H1 (cell line): ENCODE measurements at regions not wholly inside any gene's neighbourhood (a gene's known extent, or its start where the extent isn't known, plus 50 kb on each side); places are given as distances from the start of the nearest gene placed in this dataset.

ENCODE experiments used
- CTCF ChIA-PET: fragments of 300-600 bp; sonication (Branson Sonifier 250); formaldehyde crosslinking; loops from one replicate; lab custom pipeline; 2021; ENCODE audit not compliant: partially characterized antibody; lab: Charles Lee
- POLR2A ChIA-PET: fragments of 300-600 bp; sonication (Branson Sonifier 250); formaldehyde crosslinking; loops from one replicate; lab custom pipeline; 2021; ENCODE audit warnings: inconsistent platforms; ENCODE audit not compliant: partially characterized antibody; lab: Charles Lee
- DNase-seq, 2 experiments: peaks; one replicate each; pipeline versions ENCODE4 v3.0.0 to v3.0.0-alpha.2; 2010 to 2022; ENCODE audit warnings: low spot score in 2 of 2, low read depth in 1 of 2, mixed read lengths in 1 of 2
- FAIRE-seq: peaks from 2 replicates; lab custom pipeline; 2011; peaks lifted over from hg19 to GRCh38; lab: Jason Lieb, UNC
- H2AFZ ChIP-seq: 2 replicates; pipeline ENCODE4 v1.8.1; 2012; ENCODE audit warnings: low read length, inconsistent platforms
- H2AK5ac ChIP-seq: 2 replicates; pipeline ENCODE4 v1.6.1; 2013; ENCODE audit warnings: low read depth, low read length
- H2BK120ac ChIP-seq: replicated peaks from 2 replicates; pipeline ENCODE3; 2013; ENCODE audit warnings: low read depth, low read length, inconsistent platforms
- H2BK12ac ChIP-seq: 2 replicates; pipeline ENCODE4 v1.6.1; 2013; ENCODE audit warnings: low read depth, low read length
- H2BK15ac ChIP-seq: 2 replicates; pipeline ENCODE4 v1.6.1; 2013; ENCODE audit warnings: low read length
- H2BK20ac ChIP-seq: 2 replicates; pipeline ENCODE4 v1.6.1; 2013; ENCODE audit warnings: low read length
- H2BK5ac ChIP-seq: 2 replicates; pipeline ENCODE4 v1.6.1; 2013; ENCODE audit warnings: low read depth, low read length
- H3K14ac ChIP-seq: 2 replicates; pipeline ENCODE4 v1.6.1; 2013; ENCODE audit warnings: inconsistent platforms; ENCODE audit not compliant: insufficient read length
- H3K18ac ChIP-seq: 2 replicates; pipeline ENCODE4 v1.6.1; 2013; ENCODE audit warnings: low read length; ENCODE audit errors: extremely low read depth
- H3K23ac ChIP-seq: 2 replicates; pipeline ENCODE4 v1.6.1; 2013; ENCODE audit warnings: inconsistent platforms; ENCODE audit not compliant: insufficient read length
- H3K23me2 ChIP-seq: 2 replicates; pipeline ENCODE4 v1.6.1; 2013; ENCODE audit warnings: low read depth, low read length
- H3K27ac ChIP-seq: 2 replicates; pipeline ENCODE4 v1.6.1; 2011; ENCODE audit warnings: low read depth, low read length, inconsistent platforms
- H3K27me3 ChIP-seq, 4 experiments: replicated peaks in 1 of 4; 1 replicate in 1 of 4; 2 replicates in 3 of 4; pipeline versions ENCODE4 v1.6.1 to v1.8.1; 2011 to 2013; ENCODE audit warnings: low read length in 3 of 4, mild to moderate bottlenecking in 3 of 4, inconsistent platforms in 2 of 4, mixed read lengths in 2 of 4, moderate library complexity in 1 of 4; ENCODE audit not compliant: control insufficient read depth in 3 of 4, insufficient read depth in 3 of 4; ENCODE audit errors: extremely low read depth in 1 of 4
- H3K36me3 ChIP-seq, 4 experiments: 2 replicates each; pipeline versions ENCODE4 v1.6.1 to v1.8.1; 2011 to 2013; ENCODE audit warnings: mild to moderate bottlenecking in 4 of 4, low read length in 3 of 4, moderate library complexity in 2 of 4, control low read depth in 1 of 4, inconsistent platforms in 1 of 4; ENCODE audit not compliant: insufficient read depth in 4 of 4, control insufficient read depth in 2 of 4
- H3K4ac ChIP-seq: replicated peaks from 2 replicates; pipeline ENCODE3; 2013; ENCODE audit warnings: low read length, low read depth, mixed read lengths, inconsistent platforms; ENCODE audit not compliant: insufficient read length
- H3K4me1 ChIP-seq, 4 experiments: replicated peaks in 1 of 4; 1 replicate in 1 of 4; 2 replicates in 3 of 4; pipeline versions ENCODE4 v1.6.1 to v1.8.1; 2011 to 2013; ENCODE audit warnings: low read length in 3 of 4, inconsistent platforms in 2 of 4, mixed read lengths in 1 of 4; ENCODE audit not compliant: insufficient read depth in 4 of 4, control insufficient read depth in 3 of 4
- H3K4me2 ChIP-seq, 2 experiments: 2 replicates each; pipeline versions ENCODE4 v1.6.1 to v1.8.1; 2011 to 2013; ENCODE audit warnings: low read depth in 2 of 2, low read length in 2 of 2, control low read depth in 1 of 2, inconsistent platforms in 1 of 2, mild to moderate bottlenecking in 1 of 2; ENCODE audit not compliant: insufficient read depth in 1 of 2
- H3K4me3 ChIP-seq, 4 experiments: fragments of 200-600, 300-600 bp in 1 of 4; sonication (generic), shearing (Covaris generic), sonication (Bioruptor Twin) in 1 of 4; 2 replicates each; pipeline versions ENCODE4 v1.5.1 to v1.8.1; 2011 to 2016; ENCODE audit warnings: low read length in 4 of 4, low read depth in 3 of 4, control low read depth in 2 of 4, inconsistent platforms in 2 of 4, mild to moderate bottlenecking in 2 of 4, mixed read lengths in 1 of 4, moderate library complexity in 1 of 4; ENCODE audit not compliant: insufficient read depth in 2 of 4; ENCODE audit errors: extremely low read depth in 1 of 4
- H3K56ac ChIP-seq: replicated peaks from 2 replicates; pipeline ENCODE3; 2013; ENCODE audit warnings: low read depth, mild to moderate bottlenecking, mixed read lengths, low read length, inconsistent platforms; ENCODE audit not compliant: insufficient read length
- H3K79me1 ChIP-seq: 2 replicates; pipeline ENCODE4 v1.6.1; 2013; ENCODE audit warnings: low read depth, low read length, control low read depth
- H3K79me2 ChIP-seq, 2 experiments: 2 replicates each; pipeline versions ENCODE4 v1.6.1 to v1.8.1; 2012 to 2013; ENCODE audit warnings: low read length in 2 of 2, mild to moderate bottlenecking in 2 of 2, inconsistent platforms in 1 of 2; ENCODE audit not compliant: insufficient read depth in 2 of 2, control insufficient read depth in 1 of 2
- H3K9ac ChIP-seq, 4 experiments: replicated peaks in 1 of 4; 1 replicate in 1 of 4; 2 replicates in 3 of 4; pipeline versions ENCODE4 v1.6.1 to v1.8.1; 2011 to 2013; ENCODE audit warnings: low read depth in 3 of 4, low read length in 3 of 4, control low read depth in 2 of 4, mild to moderate bottlenecking in 2 of 4, moderate library complexity in 2 of 4, inconsistent platforms in 1 of 4; ENCODE audit errors: extremely low read depth in 1 of 4
- H3K9me3 ChIP-seq, 2 experiments: 2 replicates each; pipeline versions ENCODE4 v1.6.1 to v1.8.1; 2012 to 2013; ENCODE audit warnings: mild to moderate bottlenecking in 2 of 2, moderate library complexity in 2 of 2, control low read depth in 1 of 2, inconsistent platforms in 1 of 2, low read depth in 1 of 2, low read length in 1 of 2, mixed read lengths in 1 of 2; ENCODE audit not compliant: insufficient read depth in 2 of 2
- H4K20me1 ChIP-seq, 2 experiments: replicated peaks in 1 of 2; 2 replicates each; pipeline versions ENCODE3 to v1.8.1; 2011 to 2013; ENCODE audit warnings: inconsistent platforms in 2 of 2, low read length in 2 of 2, mild to moderate bottlenecking in 1 of 2; ENCODE audit not compliant: insufficient read depth in 2 of 2, control insufficient read depth in 1 of 2
- H4K5ac ChIP-seq: 2 replicates; pipeline ENCODE4 v1.6.1; 2013; ENCODE audit warnings: low read length, low read depth, mixed read lengths, inconsistent platforms; ENCODE audit not compliant: insufficient read length
- H4K8ac ChIP-seq: 2 replicates; pipeline ENCODE4 v1.8.0; 2013; ENCODE audit warnings: mild to moderate bottlenecking, moderate library complexity, low read length, inconsistent platforms; ENCODE audit not compliant: insufficient read depth; ENCODE audit errors: extremely low read depth
- H4K91ac ChIP-seq: replicated peaks from 2 replicates; pipeline ENCODE3; 2013; ENCODE audit warnings: low read length, mixed read lengths, inconsistent platforms; ENCODE audit not compliant: insufficient read length
- EZH2 ChIP-seq: fragments of 200-600 bp; sonication (generic); IDR thresholded peaks from 2 replicates; pipeline ENCODE4 v1.7.1; 2012; ENCODE audit warnings: low read depth, mild to moderate bottlenecking, moderate library complexity, low read length, inconsistent platforms; ENCODE audit not compliant: severe bottlenecking
- JUND ChIP-seq: IDR thresholded peaks from 2 replicates; pipeline ENCODE4 v1.6.1; 2011; ENCODE audit warnings: mild to moderate bottlenecking, improper control_type of control experiment, low read length
- NANOG ChIP-seq: IDR thresholded peaks from 2 replicates; pipeline ENCODE4 v1.6.1; 2011; ENCODE audit warnings: low read length, low read depth, mild to moderate bottlenecking, inconsistent platforms; ENCODE audit not compliant: insufficient read depth, poor library complexity, severe bottlenecking
- NRF1 ChIP-seq: IDR thresholded peaks from 2 replicates; pipeline ENCODE4 v1.6.1; 2011; ENCODE audit warnings: mild to moderate bottlenecking, low read depth, low read length, improper control_type of control experiment
- POLR2A ChIP-seq, 2 experiments: IDR thresholded peaks; 1 replicate in 1 of 2; 2 replicates in 1 of 2; pipeline ENCODE4 v1.6.1; 2011; ENCODE audit warnings: low read depth in 2 of 2, low read length in 2 of 2, mild to moderate bottlenecking in 2 of 2; ENCODE audit errors: control extremely low read depth in 1 of 2
- RNF2 ChIP-seq: fragments of 200-900, 300-1000 bp; sonication (generic); IDR thresholded peaks from 2 replicates; pipeline ENCODE4 v1.7.1; 2016; ENCODE audit warnings: borderline replicate concordance, low read depth, mild to moderate bottlenecking, antibody characterized with exemption, low read length; ENCODE audit not compliant: poor library complexity, severe bottlenecking; ENCODE audit errors: missing control alignments
- SP1 ChIP-seq: IDR thresholded peaks from 2 replicates; pipeline ENCODE4 v1.6.1; 2011; ENCODE audit warnings: low read depth, low read length
- SP2 ChIP-seq: IDR thresholded peaks from 2 replicates; pipeline ENCODE4 v1.6.1; 2012; ENCODE audit warnings: mild to moderate bottlenecking, low read length, inconsistent platforms
- TBP ChIP-seq: IDR thresholded peaks from 2 replicates; pipeline ENCODE4 v1.6.1; 2011; ENCODE audit warnings: low read depth, low read length, improper control_type of control experiment
- WGBS, 2 experiments: shearing (Covaris generic) in 1 of 2; methylation state at CpG; one replicate each; pipeline versions ENCODE4 v1.1.6 to v1.1.7; 2013 to 2015; ENCODE audit warnings: low lambda C conversion rate in 2 of 2, mixed read lengths in 2 of 2, inconsistent platforms in 1 of 2, low coverage in 1 of 2, missing lambda C conversion rate in 1 of 2; ENCODE audit not compliant: insufficient replicate concordance in 2 of 2, insufficient coverage in 1 of 2, insufficient read length in 1 of 2; ENCODE audit errors: extremely low coverage in 1 of 2, missing lambda C conversion rate in 1 of 2; 5-methylcytosine and 5-hydroxymethylcytosine counted together

GRCh38 chrX:25288676-25289075 lies 272.9 kb upstream of the ARX start:
- Histone ChIP-seq H3K18ac (no peak overlapping the region), H3K4me3 (no peak overlapping the region), H4K8ac (no peak overlapping the region), H3K14ac (no peak overlapping the region), H3K36me3 (no peaks in the 10 kb centered on the region), H3K4me2 (no peak overlapping the region), H2BK5ac (no peak overlapping the region), H3K4ac (no peak overlapping the region), H2BK20ac (no peak overlapping the region), H2BK15ac (no peak overlapping the region), H3K79me1 (no peaks in the 10 kb centered on the region), H2BK12ac (no peak overlapping the region), H2AFZ (no peak overlapping the region), H3K23ac (no peak overlapping the region), H4K20me1 (no peaks in the 10 kb centered on the region), H3K79me2 (no peaks in the 10 kb centered on the region), H4K91ac (no peak overlapping the region), H3K9me3 (no peaks in the 10 kb centered on the region), H3K23me2 (no peaks in the 10 kb centered on the region), H3K4me1 (no peaks in the 10 kb centered on the region), H3K27me3 (no peaks in the 10 kb centered on the region), H4K5ac (no peak overlapping the region), H3K56ac (no peak overlapping the region), H3K27ac (no peak overlapping the region), H3K9ac (no peak overlapping the region), H2AK5ac (no peak overlapping the region), H2BK120ac (no peak overlapping the region)
- 89% methylated on average over 1 of the region's 1 CpG; no CpG with 5 or more reads in 1 of the 2 experiments for WGBS, 2 experiments
- ChIA-PET CTCF (no interaction called here), POLR2A (no interaction called here)
- TF ChIP-seq JUND: no peak
- no peak for TF ChIP-seq NRF1
- no peak for TF ChIP-seq TBP
- no peak for TF ChIP-seq NANOG
- TF ChIP-seq RNF2: no peak
- TF ChIP-seq SP1: no peak
- no peak for TF ChIP-seq EZH2
- TF ChIP-seq SP2: no peak
- TF ChIP-seq POLR2A (IDR thresholded peaks at IDR 0.05; ENCODE audit: control extremely low read depth in 1 of 2, low read depth in 2 of 2, low read length in 2 of 2): no peak
- DNase-seq (no peak), FAIRE-seq (no peak)
